ENCODE measurements at regions not wholly inside any gene's neighbourhood (a gene's known extent, or its start where the extent isn't known, plus 50 kb on each side); places are given as distances from the start of the nearest gene placed in this dataset.
"Not testable (repeated sequence)": the region's sequence is repeated elsewhere in the genome, so short reads cannot be mapped to it uniquely, and the experiment has no call there.

DNA sequence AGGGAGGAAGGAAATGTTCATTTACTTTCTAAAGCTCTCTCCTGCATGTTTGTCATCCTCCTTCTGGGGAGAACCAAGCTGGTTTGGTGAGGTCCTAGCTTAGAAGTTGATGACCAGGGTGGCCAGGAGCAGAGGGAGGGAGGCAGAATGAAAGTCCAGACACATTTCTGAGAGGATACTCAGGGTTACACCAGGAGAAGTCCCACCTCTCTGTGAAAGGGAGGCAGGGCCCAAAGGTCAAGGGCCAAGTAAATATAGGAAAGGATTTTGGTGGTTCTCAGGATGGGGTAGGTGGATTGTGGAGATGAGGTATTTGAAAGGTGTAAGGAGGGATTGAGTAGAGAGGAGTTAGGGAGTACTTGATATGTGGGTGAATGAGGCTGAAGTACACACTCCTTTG, 58.0 kb upstream of the FBXO11 start:
- DNase-seq (ENCODE audit: low spot score), result no peak

DNA sequence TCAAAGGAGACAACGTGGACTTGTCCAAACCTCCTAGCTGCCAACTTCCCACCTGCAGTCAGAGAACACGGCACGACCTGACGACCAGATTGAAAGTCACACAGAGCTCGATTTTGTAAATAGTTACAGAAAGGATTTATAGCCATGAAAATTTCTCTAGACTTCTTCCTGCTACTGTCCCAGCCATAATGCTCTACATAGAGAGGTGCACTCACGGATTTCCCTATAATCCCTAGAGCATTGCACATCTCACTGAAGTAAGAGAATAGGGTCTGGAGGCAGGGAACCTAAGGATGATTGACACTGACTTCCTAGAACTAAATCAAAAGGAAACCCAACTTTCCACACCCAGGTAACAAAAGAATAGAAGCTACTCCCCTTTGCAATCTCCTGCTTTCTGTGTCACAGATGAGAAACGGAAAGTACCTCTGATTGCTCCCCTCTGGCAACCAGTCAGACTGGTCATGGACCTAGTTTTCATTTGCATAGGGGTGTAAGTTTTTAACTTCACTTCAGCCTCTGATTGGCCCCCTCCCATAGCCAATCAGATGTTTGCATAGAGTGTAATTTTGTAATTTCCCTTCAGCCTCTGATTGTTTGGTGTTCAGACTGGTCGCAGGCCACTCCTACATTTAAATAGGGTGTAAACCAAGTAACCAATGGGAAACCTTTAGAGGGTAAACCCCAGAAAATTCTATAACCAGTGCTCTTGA, 58.6 kb upstream of the FBXO11 start:
- DNase-seq (ENCODE audit: low spot score), result no peak

DNA sequence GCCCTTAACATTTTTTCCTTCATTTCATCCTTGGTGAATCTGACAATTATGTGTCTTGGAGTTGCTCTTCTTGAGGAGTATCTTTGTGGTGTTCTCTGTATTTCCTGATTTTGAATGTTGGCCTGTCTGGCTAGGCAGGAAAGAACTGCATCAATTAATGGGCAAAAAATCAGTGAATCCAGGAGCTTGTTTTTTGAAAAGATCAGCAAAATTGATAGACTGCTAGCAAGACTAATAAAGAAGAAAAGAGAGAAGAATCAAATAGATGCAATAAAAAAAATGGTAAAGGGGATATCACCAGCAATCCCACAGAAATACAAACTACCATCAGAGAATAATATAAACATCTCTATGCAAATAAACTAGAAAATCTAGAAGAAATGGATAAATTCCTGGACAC, 70.4 kb upstream of the FBXO11 start:
- DNase-seq (ENCODE audit: low spot score), result not testable (repeated sequence)

DNA sequence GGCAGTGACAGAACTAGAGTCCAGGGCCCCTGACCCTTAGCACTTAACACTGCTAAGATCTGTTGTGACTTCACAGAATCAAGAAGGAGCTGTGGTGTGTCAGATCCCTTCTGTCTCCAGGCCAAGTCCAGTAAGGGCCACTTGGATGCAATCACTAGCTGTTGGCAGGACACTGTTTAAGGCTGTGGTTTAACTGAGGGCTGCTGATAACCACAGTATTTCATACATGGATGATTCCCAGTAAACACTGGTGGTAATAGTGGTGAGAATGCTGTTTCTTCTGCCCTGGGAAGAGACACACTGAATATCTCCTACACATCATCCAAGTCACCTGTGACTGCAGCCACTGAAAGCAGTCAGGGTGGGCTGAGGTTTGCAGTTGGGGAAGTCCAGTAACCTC, 77.7 kb upstream of the FBXO11 start:
- DNase-seq (ENCODE audit: low spot score), result peak; percentile 72

DNA sequence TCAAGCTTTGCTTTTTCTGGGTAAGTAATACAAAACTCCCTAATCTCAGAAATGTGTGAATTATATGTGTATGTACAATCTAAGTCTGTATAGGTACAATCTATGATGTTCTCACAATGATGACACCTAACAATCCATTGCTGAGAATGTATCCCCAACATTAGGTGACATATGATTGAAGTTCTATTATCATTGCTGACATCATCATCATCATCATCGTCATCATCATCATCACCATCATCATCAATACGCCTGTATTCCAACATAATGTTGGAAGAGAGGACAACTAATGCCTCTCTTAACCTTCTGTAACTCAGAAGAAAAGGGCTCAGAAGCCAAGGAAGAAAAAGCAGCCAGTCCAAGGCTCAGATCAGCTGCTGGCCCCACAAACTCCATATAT, 84.2 kb upstream of the FBXO11 start:
- DNase-seq (ENCODE audit: low spot score), result no peak

DNA sequence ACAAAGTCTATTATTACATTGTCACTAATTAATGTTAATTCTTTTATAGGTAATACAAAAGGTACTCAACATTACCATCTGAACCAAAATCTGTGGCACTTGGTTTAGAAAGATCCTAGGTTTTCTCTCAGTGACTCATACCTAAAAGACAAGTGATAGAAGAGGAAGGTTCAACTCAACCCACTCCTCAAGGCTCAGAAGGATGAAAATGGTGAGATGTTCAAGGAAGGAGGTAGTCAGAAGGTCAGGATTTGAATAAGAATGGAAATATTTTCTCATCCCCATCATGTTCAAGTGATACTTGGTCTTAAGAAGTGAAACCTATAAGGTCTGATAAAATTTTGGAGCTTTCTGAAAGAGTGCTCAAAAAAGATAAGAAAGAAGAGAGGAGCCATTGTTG, 86.4 kb upstream of the FBXO11 start:
- DNase-seq (ENCODE audit: low spot score), result no peak

DNA sequence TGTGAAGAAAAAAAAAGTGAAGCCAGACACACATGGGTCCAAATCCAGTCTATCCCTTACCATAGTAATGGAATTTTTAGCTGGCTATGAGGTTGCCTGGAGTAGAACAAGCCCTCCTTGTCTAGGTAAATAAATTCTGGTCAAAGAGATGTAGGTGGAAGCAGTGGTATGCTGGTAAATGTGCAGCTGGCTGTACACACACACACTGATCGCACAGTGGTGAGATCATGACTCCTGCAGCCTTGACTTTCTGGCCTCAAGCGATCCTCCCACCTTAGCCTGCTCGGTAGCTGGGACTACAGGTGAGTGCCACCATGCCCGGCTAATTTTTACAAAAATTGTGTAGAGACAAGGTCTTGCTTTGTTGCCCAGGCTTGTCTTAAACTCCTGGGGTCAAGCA, 90.5 kb upstream of the FBXO11 start:
- no peak for DNase-seq (ENCODE audit: low spot score)

DNA sequence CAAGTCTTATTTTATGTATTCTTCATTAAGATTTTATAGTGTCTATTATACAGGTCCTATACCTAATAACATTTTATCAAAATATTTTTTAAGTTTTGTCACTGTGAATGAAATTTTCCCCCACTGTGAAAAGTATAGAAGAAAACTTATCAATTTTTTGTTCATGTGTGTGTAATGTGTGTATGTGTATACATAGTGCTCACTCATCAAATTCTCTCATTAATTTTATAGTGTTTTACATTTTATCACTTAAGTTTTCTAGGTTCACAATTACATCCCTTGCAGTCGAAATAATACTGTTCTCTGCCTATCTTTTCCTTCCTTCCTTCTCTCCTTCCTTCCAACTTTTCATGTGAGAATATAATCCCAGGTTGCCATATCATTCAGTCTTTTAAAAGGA, 93.2 kb upstream of the FBXO11 start:
- no peak for DNase-seq (ENCODE audit: low spot score)

DNA sequence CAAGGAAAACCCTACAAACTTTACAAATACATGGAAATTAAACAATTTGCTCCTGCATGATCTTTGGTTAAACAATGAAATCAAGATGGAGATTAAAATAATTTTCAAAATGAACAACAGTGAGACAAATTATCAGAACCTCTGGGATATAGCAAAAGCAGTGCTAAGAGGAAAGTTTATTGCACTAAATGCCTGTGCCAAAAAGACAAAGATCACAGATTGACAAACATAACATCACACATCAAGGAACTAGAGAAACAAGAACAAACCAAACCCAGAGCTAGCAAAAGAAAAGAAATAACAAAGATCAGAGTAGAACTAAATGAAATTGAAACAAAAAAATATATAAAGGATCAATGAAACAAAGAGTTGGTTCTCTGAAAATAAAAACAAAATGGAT, 95.2 kb upstream of the FBXO11 start:
- no peak for DNase-seq (ENCODE audit: low spot score)

DNA sequence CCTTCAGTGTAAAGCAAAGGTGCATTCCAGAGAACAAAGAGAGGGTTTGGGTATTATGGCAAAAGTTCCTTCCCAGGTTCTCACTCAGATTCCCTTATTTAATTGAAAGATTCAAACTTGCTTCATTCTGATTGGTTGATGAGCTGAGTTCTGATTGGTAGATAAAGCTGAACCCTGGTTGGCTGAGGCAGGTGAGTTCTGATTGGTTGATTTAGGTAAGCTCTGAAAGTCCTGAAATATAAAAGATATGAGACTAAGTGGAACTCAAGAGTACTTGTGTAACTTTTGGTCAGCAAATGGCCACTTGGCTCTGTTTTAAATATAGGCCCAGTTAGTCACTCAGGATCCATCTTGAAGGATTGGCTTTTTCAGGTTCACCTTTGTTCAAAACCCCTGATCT, 99.8 kb upstream of the FBXO11 start:
- DNase-seq (ENCODE audit: low spot score), result no peak

DNA sequence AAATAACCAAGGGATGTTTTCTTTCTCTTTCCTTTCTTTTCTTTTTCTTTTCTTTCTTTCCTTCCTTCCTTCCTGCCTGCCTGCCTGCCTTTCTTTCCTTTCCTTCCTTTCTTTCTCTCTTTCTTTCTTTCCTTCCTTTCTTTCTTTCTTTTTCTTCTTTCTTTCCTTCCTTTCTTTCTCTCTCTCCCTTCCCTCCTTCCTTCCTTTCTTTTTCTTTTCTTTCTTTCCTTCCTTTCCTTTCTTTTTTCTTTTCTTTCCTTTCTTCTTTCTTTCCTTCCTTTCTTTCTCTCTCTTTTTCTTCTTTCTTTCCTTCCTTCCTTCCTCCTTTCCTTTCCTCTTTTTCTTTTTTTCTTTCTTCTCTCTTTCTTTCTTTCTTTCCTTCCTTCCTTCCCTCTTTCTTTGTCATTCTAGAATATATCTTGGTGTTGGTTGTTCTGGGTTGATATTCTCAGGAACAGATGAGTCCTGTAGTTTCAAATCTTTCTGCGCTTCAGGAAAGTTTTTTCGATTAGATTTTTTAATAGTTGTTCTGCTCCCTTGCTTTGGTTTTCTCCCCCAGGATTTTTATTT, 101.5 kb upstream of the FBXO11 start:
- DNase-seq (ENCODE audit: low spot score), result no peak

DNA sequence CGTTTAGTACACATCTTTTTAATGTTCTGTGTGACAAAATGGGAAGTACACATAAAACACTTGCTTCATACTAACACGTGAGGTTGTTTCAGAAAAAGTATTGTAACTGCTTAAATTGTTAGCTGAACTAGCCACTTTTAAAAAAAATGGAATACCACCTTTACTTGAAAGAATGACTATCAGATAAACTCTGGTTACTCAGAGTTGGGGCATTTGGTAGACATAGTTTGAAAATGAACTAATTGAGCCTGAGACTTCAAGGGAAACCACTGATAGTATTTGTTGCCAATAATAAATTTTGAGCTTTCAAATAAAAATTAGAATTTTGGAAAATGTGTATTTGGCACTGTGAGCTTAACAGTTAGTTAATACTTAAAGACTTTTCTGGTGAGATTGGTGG, 103.0 kb upstream of the FBXO11 start:
- no peak for DNase-seq (ENCODE audit: low spot score)

DNA sequence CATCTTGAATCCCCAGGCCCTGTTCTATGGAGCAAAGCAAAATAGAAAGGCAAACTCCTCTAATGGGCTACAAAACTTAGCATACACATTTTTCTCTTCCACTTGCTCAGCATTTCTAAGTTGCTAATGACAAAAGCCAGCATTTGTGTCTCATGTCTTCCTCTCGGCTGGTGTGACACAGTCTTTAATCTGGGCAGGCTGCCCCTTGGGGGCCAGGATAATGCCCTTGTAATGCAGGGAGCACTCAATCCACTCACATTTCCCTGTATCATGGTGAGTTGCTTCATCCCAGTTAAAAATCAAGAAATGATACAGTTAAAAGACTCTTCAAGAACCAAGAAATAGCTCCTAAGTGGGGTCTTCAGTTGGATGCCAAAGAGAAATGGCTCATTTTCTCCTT, 109.1 kb upstream of the FBXO11 start:
- peak; percentile 31 for DNase-seq (ENCODE audit: low spot score)

DNA sequence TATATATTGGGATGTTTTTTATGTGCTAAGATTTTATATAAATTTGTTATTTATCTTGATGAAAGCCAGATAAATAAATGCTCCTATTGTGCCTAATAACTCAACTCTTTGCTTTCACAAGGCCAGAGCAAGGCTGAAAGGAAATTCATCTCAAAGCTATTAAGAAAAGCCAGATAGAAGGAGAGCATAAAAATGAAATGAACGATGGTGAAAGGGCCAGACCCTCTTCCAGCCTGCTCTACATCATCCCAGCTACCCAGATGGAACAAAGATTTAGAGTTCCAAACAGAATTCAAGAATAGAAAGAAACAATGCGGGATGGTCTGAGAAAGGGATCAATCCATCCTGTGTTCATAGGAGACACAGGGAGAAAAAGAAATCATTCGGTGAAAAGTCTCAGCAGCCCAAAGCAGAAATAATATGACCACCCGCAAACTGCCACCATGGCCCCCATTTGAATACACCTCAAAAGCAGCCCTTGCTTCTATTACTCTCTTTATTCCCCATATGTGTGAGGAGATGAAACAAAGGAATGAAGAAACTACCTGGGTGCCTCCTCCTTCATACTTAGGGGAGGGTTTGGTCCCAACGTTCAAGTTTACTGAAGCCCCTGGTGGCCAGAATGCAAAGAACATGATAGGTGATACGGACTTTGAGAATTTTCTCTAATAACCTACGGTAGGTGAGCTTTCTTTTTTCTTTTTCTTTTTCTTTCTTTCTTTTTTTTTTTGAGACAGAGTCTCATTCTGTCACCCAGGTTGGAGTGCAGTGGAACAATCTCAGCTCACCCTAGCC, 110.1 kb upstream of the FBXO11 start:
- no peak for DNase-seq (ENCODE audit: low spot score)

DNA sequence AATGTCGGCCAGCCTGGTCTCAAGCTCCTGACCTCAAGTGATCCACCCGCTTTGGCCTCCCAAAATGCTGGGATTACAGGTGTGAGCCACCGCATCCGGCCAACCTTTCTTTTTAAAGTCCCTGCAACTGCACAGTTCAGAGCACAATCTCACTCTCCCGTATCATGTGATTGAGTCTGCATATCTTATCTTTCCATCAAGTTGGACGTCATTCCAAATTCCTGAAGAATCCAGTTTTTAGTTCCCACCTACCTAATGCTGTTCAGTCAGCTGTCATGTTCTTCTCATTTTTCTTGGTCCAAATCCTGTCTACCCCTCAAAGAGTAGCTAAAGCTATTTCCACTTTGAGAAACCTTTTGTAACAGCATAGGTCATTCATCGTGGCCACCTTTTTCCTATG, 110.8 kb upstream of the FBXO11 start:
- DNase-seq (ENCODE audit: low spot score), result no peak

DNA sequence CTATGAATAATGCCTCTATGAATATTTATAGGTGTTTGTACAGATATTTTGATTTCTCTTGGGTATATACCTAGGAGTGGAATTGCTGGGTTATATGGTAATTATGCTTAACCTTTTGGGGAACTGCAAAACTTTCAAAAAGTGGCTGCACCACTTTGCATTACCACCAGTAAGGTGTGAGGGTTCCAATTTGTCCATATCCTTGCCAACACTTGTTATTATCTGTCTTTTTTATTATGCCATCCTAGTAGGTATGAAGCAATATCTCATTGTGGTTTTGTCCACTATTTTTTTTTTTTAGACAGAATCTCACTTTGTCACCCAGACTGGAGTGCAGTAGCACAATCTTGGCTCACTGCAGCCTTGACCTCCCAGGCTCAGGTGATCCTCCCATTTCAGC, 112.2 kb upstream of the FBXO11 start:
- DNase-seq (ENCODE audit: low spot score), result no peak

DNA sequence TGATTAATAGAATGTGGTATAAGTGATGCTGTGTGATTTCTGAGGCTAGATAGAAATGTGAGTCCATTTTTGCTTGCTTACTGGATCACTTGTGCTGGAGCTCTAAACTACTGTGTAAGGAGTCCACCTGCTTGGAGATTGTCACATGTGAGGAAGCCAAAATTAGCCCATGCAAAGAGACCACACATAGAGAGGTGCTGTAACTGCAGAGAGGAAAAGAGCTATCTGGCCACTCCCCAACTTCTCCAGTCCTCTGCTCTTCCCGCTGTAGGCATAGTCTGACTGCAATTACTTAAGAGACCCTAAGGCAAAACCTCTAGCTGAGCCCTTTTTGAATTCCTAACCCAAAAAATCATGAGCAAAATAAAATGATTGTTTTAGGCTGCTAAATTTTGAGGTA, 120.6 kb upstream of the FBXO11 start:
- no peak for DNase-seq (ENCODE audit: low spot score)

DNA sequence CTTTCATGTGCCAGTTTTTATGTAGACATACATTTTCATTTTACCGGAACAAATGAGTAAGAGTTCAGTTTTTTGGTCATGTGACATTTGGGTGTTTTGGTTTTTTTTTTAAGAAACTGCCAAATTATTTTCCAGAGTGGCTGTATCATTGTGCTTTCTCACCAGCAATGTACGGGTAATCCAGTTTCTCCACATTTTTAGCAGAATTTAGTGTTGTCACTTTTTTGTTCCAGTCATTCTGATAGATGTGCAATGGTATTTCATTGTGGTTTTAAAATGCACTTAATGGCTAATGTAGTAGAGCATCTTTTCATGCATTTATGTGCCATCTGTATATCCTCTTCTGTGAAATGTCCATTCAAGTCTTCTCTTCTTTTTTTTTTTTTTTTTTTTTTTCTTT, 126.5 kb upstream of the FBXO11 start:
- DNase-seq (ENCODE audit: low spot score), result no peak

DNA sequence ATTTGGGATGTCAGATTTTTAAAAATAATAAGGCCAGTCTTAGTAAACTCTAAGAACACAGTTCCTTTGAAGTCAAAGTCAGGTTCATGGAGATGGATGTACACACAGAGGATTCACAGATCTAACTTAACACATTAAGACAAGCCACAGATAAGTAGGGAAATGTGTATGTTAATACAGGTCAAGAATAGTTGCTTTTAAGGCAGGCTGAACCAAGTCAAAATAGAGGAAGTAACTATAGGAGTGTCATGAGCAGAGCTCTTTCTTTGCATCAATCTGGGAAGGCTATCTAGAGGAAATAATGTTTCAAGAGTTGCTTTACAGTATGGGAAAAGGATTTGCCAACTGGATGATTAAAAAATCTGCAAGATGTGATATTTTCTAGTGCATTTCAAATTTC, 128.0 kb upstream of the FBXO11 start:
- no peak for DNase-seq (ENCODE audit: low spot score)

DNA sequence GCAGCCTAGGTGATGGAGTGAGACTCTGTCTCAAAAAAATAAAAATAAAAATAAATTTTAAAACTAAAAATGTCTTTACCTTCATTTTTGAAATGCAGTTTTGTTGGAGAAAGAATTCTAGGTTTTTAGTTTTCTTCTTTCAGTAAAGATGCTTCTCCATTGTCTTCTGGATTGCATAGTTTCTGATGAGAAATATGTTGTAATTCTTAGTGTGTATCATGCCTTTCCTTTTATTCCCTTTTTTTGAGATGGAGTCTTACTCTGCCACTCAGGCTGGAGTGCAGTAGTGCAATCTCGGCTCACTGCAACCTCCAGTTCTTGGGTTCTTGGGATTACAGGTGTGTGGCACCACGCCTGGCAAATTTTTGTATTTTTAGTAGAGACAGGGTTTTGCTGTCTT, 130.0 kb upstream of the FBXO11 start:
- no peak for DNase-seq (ENCODE audit: low spot score)

DNA sequence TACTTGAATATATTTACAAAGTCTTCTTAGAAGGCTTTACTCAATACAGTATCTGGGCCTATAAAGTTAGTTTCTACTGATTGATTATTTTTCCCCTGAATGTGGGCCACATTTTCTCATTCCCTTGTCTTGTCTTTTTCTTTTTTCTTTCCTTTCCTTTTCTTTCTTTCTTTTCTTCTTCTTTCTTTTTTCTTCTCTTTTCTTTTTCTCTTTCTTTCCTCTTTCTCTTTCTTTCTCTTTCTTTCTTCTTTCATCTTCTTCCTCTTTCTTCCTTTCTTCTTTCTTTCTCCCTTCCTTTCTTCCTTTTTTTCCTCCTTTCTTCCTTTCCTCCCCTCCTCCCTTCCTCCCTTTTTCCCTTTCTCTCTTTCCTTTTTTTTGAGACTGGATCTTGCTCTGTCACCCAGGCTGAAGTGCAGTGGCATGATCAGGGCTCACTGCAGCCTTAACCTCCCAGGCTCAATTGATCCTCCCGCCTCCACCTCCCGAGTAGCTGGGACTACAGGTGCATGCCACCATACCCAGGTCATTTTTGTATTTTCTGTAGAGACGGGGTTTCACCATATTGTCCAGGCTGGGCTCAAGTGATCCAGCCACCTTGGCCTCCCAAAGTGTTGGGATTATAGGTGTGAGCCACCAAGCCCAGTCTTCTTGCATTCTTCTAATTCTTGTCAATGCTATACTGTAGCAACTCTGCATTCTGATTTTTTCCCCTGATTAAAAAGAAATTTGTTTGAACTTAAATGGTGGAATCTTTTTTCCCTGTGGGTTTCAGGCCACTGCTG, 133.1 kb upstream of the FBXO11 start:
- DNase-seq (ENCODE audit: low spot score), result no peak

DNA sequence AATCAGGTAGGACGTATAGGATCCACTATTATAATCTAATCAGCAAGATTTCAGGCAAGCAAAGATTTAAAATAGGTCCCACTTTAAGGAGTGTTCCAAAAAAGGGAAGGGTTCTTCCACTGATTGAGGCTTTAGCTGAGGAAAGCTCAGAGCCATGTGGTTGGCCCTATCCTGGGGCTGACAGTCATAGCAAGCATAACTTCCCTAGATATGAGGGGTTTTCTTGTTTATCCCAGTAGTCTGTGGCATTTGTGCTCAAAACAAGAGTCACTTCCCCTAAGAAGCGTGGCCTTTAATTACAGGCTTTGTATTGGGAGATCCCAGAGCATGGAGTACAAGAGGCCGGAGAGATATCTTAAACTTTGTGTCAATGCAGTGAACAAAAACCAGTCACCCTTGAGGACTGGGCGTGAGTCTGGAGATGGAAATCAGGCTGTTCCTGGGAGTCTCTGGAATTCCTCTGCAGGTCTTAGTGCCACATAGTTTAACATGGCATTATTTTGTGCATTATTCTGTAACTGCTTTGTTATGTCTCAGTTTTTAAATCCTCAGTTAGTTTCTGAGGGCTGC, 136.9 kb upstream of the FBXO11 start:
- no peak for DNase-seq (ENCODE audit: low spot score)

Data from H4 (cell line).